Upper lobe of left lung (tissue), 6 donors: ENCODE measurements at regions not wholly inside any gene's neighbourhood (a gene's known extent, or its start where the extent isn't known, plus 50 kb on each side); places are given as distances from the start of the nearest gene placed in this dataset.

Source experiments
- ATAC-seq, 2 donors: fragments of 200-7000 bp; cut with Tn5 transposase; one replicate each; pipeline ENCODE4 v1.9.1; 2022; ENCODE audit warnings: mild to moderate bottlenecking in 2 of 2, moderate library complexity in 2 of 2; ENCODE audit not compliant: low FRiP score in 2 of 2
- DNase-seq, 2 donors: peaks; one replicate each; pipeline ENCODE4 v3.0.0-alpha.2; 2019 to 2020
- H3K27ac ChIP-seq, 4 donors: fragments of 200-600 bp; sonication (generic); one replicate each; pipeline ENCODE4 v1.5.1; 2016 to 2019
- H3K27me3 ChIP-seq, 4 donors: fragments of 200-600 bp; sonication (generic); one replicate each; pipeline ENCODE4 v1.5.1; 2017 to 2019
- H3K36me3 ChIP-seq, 4 donors: fragments of 200-600 bp; sonication (generic); one replicate each; pipeline ENCODE4 v1.5.1; 2016 to 2019
- H3K4me1 ChIP-seq, 4 donors: fragments of 200-600 bp; sonication (generic); one replicate each; pipeline ENCODE4 v1.5.1; 2018 to 2019
- H3K4me3 ChIP-seq, 4 donors: fragments of 200-600 bp; sonication (generic); one replicate each; pipeline ENCODE4 v1.5.1; 2017 to 2019; ENCODE audit warnings: mild to moderate bottlenecking in 2 of 4, moderate library complexity in 1 of 4
- H3K9me3 ChIP-seq, 4 donors: fragments of 200-600 bp; sonication (generic); one replicate each; pipeline ENCODE4 v1.5.1; 2018 to 2019
- EP300 ChIP-seq, 4 donors: sonication (generic); formaldehyde crosslinking; IDR thresholded peaks; one replicate each; pipeline ENCODE4 v1.5.1; 2017; ENCODE audit warnings: antibody characterized with exemption in 4 of 4, control low read depth in 2 of 4
- POLR2A ChIP-seq, 4 donors: fragments of 450-650 bp; IDR thresholded peaks; one replicate each; pipeline ENCODE4 v1.5.1; 2016 to 2017; ENCODE audit warnings: antibody characterized with exemption in 4 of 4, mild to moderate bottlenecking in 2 of 4
- POLR2AphosphoS5 ChIP-seq, 2 donors: sonication (generic); formaldehyde crosslinking; IDR thresholded peaks; one replicate each; pipeline ENCODE4 v1.5.1; 2017; ENCODE audit warnings: antibody characterized with exemption in 2 of 2
- WGBS, 2 donors: methylation state at CpG; one replicate each; pipeline ENCODE4 v1.1.5; 2017 to 2018; 5-methylcytosine and 5-hydroxymethylcytosine counted together
- TF ChIP-seq, protein P1 (sequence below), 6 experiments: fragments of 450-650 bp in 4 of 6; fragments of 200-600 bp in 2 of 6; sonication (generic) in 2 of 6; IDR thresholded peaks; one replicate each; pipeline ENCODE4 v1.5.1; 2016 to 2019; ENCODE audit warnings: antibody characterized with exemption in 6 of 6
- donor health status: DM: no; HTN: no; CAD: no; lungs with moderate emphysema.
- donor health status: DM: no; HTN: yes; CAD: no; lungs with severe emphysema.

DNA sequence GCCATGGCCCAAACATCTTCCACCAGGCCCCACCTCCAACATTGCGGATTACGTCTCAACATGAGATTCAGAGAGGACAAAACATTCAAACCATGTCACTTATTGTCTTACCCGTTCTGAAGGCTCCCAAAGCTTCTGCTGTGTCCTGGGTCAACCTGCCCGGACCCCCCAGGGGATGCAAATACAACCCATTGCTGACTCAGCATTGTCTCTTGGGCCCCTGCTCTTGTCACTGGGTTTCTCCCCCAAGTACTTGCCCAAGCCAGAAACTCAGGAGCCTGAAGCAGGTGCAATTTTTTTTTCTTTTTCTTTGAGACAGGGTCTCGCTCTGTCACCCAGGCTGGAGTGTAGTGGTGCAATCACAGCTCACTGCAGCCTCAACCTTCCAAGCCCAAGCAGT, 144.5 kb downstream of the KCTD15 start:
- no peaks in the 10 kb centered on the region for H3K27me3 ChIP-seq
- 86 to 90% methylated on average over 5 of the region's 5 CpGs for WGBS, 2 donors
- DNase-seq = no peak
- TF ChIP-seq POLR2A (IDR thresholded peaks at IDR 0.05) = no peak
- TF ChIP-seq POLR2AphosphoS5 (IDR thresholded peaks at IDR 0.05) = no peak
- TF ChIP-seq, protein P1, sequence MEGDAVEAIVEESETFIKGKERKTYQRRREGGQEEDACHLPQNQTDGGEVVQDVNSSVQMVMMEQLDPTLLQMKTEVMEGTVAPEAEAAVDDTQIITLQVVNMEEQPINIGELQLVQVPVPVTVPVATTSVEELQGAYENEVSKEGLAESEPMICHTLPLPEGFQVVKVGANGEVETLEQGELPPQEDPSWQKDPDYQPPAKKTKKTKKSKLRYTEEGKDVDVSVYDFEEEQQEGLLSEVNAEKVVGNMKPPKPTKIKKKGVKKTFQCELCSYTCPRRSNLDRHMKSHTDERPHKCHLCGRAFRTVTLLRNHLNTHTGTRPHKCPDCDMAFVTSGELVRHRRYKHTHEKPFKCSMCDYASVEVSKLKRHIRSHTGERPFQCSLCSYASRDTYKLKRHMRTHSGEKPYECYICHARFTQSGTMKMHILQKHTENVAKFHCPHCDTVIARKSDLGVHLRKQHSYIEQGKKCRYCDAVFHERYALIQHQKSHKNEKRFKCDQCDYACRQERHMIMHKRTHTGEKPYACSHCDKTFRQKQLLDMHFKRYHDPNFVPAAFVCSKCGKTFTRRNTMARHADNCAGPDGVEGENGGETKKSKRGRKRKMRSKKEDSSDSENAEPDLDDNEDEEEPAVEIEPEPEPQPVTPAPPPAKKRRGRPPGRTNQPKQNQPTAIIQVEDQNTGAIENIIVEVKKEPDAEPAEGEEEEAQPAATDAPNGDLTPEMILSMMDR (IDR thresholded peaks at IDR 0.05) = no peak
- TF ChIP-seq EP300 (IDR thresholded peaks at IDR 0.05) = no peak
- no peaks in the 10 kb centered on the region for H3K9me3 ChIP-seq
- H3K27ac ChIP-seq = no peak overlapping the region
- H3K4me3 ChIP-seq = no peak overlapping the region
- no peaks in the 10 kb centered on the region for H3K36me3 ChIP-seq
- peaks cover 0 to 8% (median 3%) of the 10 kb centered on the region in 4 donors for H3K4me1 ChIP-seq
- ATAC-seq = no peak

DNA sequence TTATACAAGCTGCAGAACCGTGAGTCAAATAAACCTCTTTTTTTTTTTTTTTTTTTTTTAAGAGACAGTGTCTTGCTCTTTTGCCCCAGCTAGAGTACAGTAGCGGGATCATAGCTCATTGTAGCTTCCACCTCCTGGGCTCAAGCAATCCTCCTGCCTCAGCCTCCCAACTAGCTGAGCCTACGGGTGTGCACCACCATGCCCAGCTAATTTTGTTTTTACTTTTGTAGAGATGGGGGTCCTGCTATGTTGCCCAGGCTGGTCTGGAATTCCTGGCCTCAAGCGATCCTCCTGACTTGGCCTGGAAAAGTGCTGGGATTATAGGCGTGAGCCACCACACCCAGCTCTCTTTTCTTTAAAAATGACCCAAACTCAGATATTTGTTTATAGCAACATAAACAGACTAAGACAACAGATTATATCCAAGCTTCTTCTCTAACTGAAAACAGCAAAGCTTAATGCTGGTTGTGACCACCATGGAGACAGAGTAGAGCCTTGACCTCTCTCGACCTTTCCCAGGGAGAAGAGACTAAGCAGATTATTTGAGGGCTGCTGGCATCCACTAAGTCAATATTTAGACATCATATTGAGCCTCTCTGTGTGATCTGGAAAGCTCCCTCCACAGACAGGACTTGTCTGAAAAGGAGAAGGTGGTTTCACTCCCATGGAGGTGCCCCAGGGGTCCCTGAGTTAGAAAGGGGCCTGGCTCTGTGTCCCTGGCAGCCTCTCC, 150.0 kb downstream of the KCTD15 start:
- H3K9me3 ChIP-seq = no peaks in the 10 kb centered on the region
- H3K4me3 ChIP-seq = no peak overlapping the region
- no peak for TF ChIP-seq EP300 (IDR thresholded peaks at IDR 0.05)
- TF ChIP-seq POLR2AphosphoS5 (IDR thresholded peaks at IDR 0.05) = no peak
- TF ChIP-seq POLR2A (IDR thresholded peaks at IDR 0.05) = no peak
- TF ChIP-seq, protein P1 (IDR thresholded peaks at IDR 0.05) = no peak
- WGBS, 2 donors = 78 to 84% methylated on average over 6 of the region's 6 CpGs
- no peaks in the 10 kb centered on the region for H3K36me3 ChIP-seq
- H3K27me3 ChIP-seq = no peaks in the 10 kb centered on the region
- no peak for ATAC-seq
- DNase-seq = no peak
- no peak overlapping the region for H3K27ac ChIP-seq
- H3K4me1 ChIP-seq = no peaks in the 10 kb centered on the region

DNA sequence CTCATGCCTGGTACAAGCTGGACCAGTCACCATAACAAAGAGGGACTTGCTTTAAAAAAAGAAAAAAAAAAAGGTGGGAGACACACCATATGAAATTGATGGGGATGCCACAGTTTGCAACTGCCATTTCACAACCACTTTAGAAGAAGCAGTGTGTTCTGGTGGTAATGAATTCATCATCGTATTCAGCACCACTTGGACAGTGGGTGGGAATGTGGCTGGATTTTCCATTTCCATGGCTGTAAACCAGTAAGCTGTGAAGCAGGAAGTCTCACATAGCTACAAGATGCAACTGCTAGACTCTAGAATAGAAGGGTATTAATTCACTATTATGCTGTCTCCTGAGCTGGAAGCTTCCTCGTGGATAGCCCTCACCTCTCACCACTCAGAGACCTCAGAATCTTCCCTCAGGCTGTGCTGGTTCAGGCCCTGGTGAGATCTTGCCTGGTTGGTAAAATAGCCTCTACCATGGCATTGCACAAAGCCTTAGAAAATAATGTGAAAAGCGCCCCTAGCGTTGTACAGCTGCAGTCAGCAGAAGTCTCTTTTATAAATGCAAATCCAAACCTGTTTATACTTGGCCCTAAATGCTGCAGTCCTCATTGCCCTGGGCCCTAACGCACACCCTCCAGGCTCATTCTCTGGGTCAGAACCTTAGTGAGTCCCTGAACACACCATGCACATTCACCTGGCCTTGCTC, 150.7 kb downstream of the KCTD15 start:
- ATAC-seq = no peak
- 66 to 67% methylated on average over 5 of the region's 5 CpGs for WGBS, 2 donors
- H3K4me3 ChIP-seq = no peak overlapping the region
- TF ChIP-seq, protein P1 (IDR thresholded peaks at IDR 0.05) = no peak
- no peak for TF ChIP-seq POLR2AphosphoS5 (IDR thresholded peaks at IDR 0.05)
- no peak for TF ChIP-seq EP300 (IDR thresholded peaks at IDR 0.05)
- no peak for TF ChIP-seq POLR2A (IDR thresholded peaks at IDR 0.05)
- H3K27ac ChIP-seq = no peak overlapping the region
- H3K9me3 ChIP-seq = no peaks in the 10 kb centered on the region
- no peak for DNase-seq
- no peaks in the 10 kb centered on the region for H3K27me3 ChIP-seq
- no peaks in the 10 kb centered on the region for H3K36me3 ChIP-seq
- no peaks in the 10 kb centered on the region for H3K4me1 ChIP-seq

DNA sequence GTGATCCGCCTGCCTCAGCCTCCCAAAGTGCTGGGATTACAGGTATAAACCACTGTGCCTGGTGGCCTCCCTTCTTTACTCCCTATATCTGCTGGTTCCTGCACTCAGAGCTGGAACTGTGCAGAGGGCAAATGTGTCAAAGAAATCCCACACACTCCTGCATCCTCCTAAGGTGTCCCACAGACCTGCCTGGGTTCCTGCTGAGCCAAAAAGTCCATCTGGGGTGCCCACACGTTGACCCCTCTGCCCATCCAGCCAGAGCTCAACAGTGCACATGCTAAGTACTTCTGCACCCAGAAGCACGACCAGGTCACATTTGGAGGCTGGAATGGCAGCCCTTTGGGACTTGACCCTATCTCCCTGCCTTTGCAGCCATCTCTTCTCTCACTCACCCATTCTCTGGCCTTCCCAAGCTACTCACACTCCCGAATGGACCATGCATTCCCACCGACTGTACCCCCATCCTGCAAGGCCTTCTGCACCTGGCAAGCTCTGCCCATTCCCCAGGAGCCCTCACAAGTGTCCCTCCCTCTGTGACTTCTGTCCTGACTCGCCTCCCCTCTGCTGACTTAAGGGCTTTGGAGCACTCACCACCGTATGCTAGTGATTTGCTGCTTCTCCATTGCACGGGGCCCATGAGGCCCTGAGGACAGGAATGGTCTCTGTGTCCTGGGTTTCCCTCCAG, 152.1 kb downstream of the KCTD15 start:
- Histone ChIP-seq H3K4me1 (no peaks in the 10 kb centered on the region), H3K9me3 (no peaks in the 10 kb centered on the region), H3K27me3 (no peaks in the 10 kb centered on the region), H3K4me3 (no peak overlapping the region), H3K36me3 (no peaks in the 10 kb centered on the region), H3K27ac (no peak overlapping the region)
- ATAC-seq (no peak), DNase-seq (no peak)
- TF ChIP-seq, protein P1 (IDR thresholded peaks at IDR 0.05) = no peak
- TF ChIP-seq EP300 (IDR thresholded peaks at IDR 0.05) = no peak
- no peak for TF ChIP-seq POLR2AphosphoS5 (IDR thresholded peaks at IDR 0.05)
- no peak for TF ChIP-seq POLR2A (IDR thresholded peaks at IDR 0.05)
- WGBS, 2 donors = 84 to 85% methylated on average over 8 of the region's 8 CpGs
